Fibroblast of upper back skin (primary cell): ENCODE measurements at regions not wholly inside any gene's neighbourhood (a gene's known extent, or its start where the extent isn't known, plus 50 kb on each side); places are given as distances from the start of the nearest gene placed in this dataset.
"Not testable (repeated sequence)": the region's sequence is repeated elsewhere in the genome, so short reads cannot be mapped to it uniquely, and the experiment has no call there.

Source experiments
- DNase-seq: peaks from one replicate; pipeline ENCODE4 v3.0.0-alpha.2; 2013

- DNase-seq = no peak
Observed at GRCh38 chr6:144744720-144745119, 459.6 kb downstream of the UTRN start.

GRCh38 chr6:144745439-144745838, 460.3 kb downstream of the UTRN start:
- no peak for DNase-seq

GRCh38 chr6:144746902-144747469, 461.9 kb downstream of the UTRN start:
- DNase-seq = no peak

- DNase-seq = no peak
Observed at GRCh38 chr6:144749263-144749662, 464.1 kb downstream of the UTRN start.

GRCh38 chr6:144753023-144753705, 468.0 kb downstream of the UTRN start:
- DNase-seq = no peak

- DNase-seq = no peak
Observed at GRCh38 chr6:144756469-144756868, 471.3 kb downstream of the UTRN start.

GRCh38 chr6:144757299-144757698, 472.2 kb downstream of the UTRN start:
- DNase-seq = no peak

GRCh38 chr6:144757730-144758129, 472.6 kb downstream of the UTRN start:
- no peak for DNase-seq

- peak; percentile 4 for DNase-seq
Observed at GRCh38 chr6:144758602-144759001, 473.5 kb downstream of the UTRN start.

GRCh38 chr6:144762469-144762868, 477.3 kb downstream of the UTRN start:
- no peak for DNase-seq

GRCh38 chr6:144767051-144767450, 481.9 kb downstream of the UTRN start:
- DNase-seq = no peak

GRCh38 chr6:144768551-144769075, 483.5 kb downstream of the UTRN start:
- no peak for DNase-seq

- DNase-seq = no peak
Observed at GRCh38 chr6:144769142-144769541, 484.0 kb downstream of the UTRN start.

- no peak for DNase-seq
Observed at GRCh38 chr6:144776031-144776819, 491.1 kb downstream of the UTRN start.

GRCh38 chr6:144777249-144777648, 492.1 kb downstream of the UTRN start:
- DNase-seq = no peak

GRCh38 chr6:144778056-144778455, 492.9 kb downstream of the UTRN start:
- no peak for DNase-seq

GRCh38 chr6:144778773-144779492, 493.8 kb downstream of the UTRN start:
- DNase-seq = no peak

GRCh38 chr6:144781836-144782235, 496.7 kb downstream of the UTRN start:
- no peak for DNase-seq

GRCh38 chr6:144782634-144783033, 497.5 kb downstream of the UTRN start:
- DNase-seq = no peak

GRCh38 chr6:144785056-144785455, 499.9 kb downstream of the UTRN start:
- no peak for DNase-seq

- no peak for DNase-seq
Observed at GRCh38 chr6:144786825-144787224, 501.7 kb downstream of the UTRN start.

GRCh38 chr6:144793744-144794143, 508.6 kb downstream of the UTRN start:
- no peak for DNase-seq

- not testable (repeated sequence) for DNase-seq
Observed at GRCh38 chr6:144795022-144795421, 509.9 kb downstream of the UTRN start.
